Thymus (tissue), 11 donors: ENCODE measurements at regions not wholly inside any gene's neighbourhood (a gene's known extent, or its start where the extent isn't known, plus 50 kb on each side); places are given as distances from the start of the nearest gene placed in this dataset.

Experiments used
- DNase-seq, 9 donors: peaks; one replicate each; pipeline ENCODE4 v3.0.0-alpha.2; 2013; ENCODE audit warnings: low spot score in 9 of 9, low read depth in 6 of 9, missing footprints in 1 of 9
- H3K27ac ChIP-seq, 2 donors: one replicate each; pipeline ENCODE4 v1.5.1; 2013; ENCODE audit warnings: control low read depth in 1 of 2, low read depth in 1 of 2, low read length in 1 of 2, mild to moderate bottlenecking in 1 of 2, moderate library complexity in 1 of 2
- H3K27me3 ChIP-seq, 2 donors: one replicate each; pipeline ENCODE4 v1.5.1; 2013; ENCODE audit warnings: low read length in 1 of 2; ENCODE audit not compliant: control insufficient read depth in 2 of 2, insufficient read depth in 1 of 2
- H3K36me3 ChIP-seq, 2 donors: one replicate each; pipeline ENCODE4 v1.5.1; 2013; ENCODE audit warnings: low read length in 1 of 2, mild to moderate bottlenecking in 1 of 2, moderate library complexity in 1 of 2; ENCODE audit not compliant: control insufficient read depth in 2 of 2, insufficient read depth in 2 of 2
- H3K4me1 ChIP-seq, 2 donors: one replicate each; pipeline ENCODE4 v1.5.1; 2013; ENCODE audit warnings: low read length in 2 of 2; ENCODE audit not compliant: control insufficient read depth in 2 of 2, insufficient read depth in 2 of 2
- H3K4me3 ChIP-seq, 2 donors: one replicate each; pipeline ENCODE4 v1.5.1; 2013; ENCODE audit warnings: low read length in 2 of 2, control low read depth in 1 of 2, mild to moderate bottlenecking in 1 of 2
- H3K9me3 ChIP-seq, 2 donors: one replicate each; pipeline ENCODE4 v1.5.1; 2013; ENCODE audit warnings: low read length in 1 of 2, mild to moderate bottlenecking in 1 of 2; ENCODE audit not compliant: control insufficient read depth in 2 of 2, insufficient read depth in 1 of 2
- WGBS: extraction: QIAGEN DNeasy Blood & Tissue Kit; methylation state at CpG from one replicate; pipeline ENCODE4 v1.1.7; 2013; 5-methylcytosine and 5-hydroxymethylcytosine counted together
- donor health status: healthy.

DNA sequence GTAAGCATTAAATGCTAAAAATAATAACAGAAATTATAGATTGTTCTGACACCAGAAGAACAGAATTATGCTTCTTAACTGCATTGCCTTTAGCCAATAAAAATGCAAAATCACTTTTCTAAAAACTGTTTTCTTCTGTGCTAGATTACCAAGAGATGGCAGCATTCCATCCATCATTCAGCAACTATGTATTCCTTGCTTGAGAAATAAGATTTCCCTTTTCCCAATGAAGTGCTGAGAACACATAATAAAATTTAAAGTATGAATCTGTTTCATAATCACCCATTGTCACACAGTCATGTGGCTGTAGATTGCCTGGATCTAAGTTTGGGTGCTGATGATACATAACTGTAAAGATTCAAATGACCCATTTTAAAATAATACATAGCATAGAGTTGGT is 504.2 kb downstream of the TDRD15 start:
- Histone ChIP-seq H3K4me3 (no peak overlapping the region), H3K27ac (no peak overlapping the region), H3K27me3 (no peaks in the 10 kb centered on the region), H3K9me3 (no peaks in the 10 kb centered on the region), H3K36me3 (no peaks in the 10 kb centered on the region), H3K4me1 (no peaks in the 10 kb centered on the region)
- no peak for DNase-seq

DNA sequence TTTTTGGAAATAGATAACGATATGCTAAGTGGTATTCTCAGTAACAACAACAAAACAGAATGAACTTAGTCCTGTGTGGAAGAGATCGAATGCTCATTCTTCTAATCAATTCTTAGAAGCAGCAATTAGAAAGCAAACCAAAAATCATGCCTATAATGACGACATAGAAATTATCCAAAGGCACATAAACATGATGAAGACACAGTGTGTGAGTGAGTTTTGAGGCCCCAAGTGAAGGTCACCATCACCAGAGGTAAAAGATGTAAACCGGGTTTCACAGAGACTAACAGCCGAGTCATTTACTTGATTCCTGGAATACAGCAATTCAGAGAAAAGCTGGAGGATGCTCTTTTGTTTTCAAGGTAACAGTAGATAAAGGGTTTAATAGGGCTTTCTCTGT is 509.2 kb downstream of the TDRD15 start:
- Histone ChIP-seq H3K9me3 (no peaks in the 10 kb centered on the region), H3K36me3 (no peaks in the 10 kb centered on the region), H3K27me3 (no peaks in the 10 kb centered on the region), H3K27ac (no peak overlapping the region), H3K4me3 (no peak overlapping the region), H3K4me1 (no peaks in the 10 kb centered on the region)
- WGBS: 85% methylated on average over 5 of the region's 5 CpGs
- no peak for DNase-seq

DNA sequence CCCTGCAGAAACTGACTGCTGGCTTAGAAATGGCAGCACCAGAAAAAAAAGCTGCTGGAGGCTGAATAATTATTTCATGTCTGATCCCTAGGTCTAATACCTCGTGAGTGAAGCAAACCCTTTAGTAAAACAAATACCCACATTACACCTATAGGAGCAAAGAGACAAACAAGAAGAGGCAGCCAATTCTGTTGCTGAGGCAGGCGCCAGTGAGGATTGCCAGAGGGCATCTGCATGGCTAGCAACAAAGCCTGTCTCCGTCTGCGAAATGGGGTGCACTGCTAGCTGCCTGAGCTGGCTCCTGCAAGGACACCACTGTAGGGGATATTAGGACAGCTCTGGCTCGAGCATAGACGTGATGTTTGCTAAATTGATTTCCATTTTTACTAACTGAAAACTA is 509.7 kb downstream of the TDRD15 start:
- 59% methylated on average over 6 of the region's 6 CpGs for WGBS
- no peak for DNase-seq
- H3K4me1 ChIP-seq: no peaks in the 10 kb centered on the region

DNA sequence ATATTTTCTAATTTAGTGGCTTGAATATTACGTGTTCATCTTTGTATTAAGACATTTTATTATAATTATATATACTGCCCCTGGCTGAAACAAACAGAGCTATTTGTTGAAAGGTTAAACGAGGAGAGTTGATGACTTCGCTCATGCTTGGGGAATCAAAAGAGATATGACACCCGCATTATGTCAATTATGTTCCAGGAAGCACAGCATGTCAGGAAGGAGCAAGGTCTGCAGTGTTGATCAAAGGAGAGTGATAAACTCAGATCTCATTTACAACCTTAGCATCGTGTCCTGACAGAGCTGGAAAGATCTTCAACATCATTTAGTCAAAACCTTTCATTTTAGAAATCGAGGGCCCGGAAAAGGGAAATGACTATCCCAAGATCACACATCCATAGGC is 510.1 kb downstream of the TDRD15 start:
- no peak overlapping the region for H3K4me3 ChIP-seq
- H3K4me1 ChIP-seq: no peaks in the 10 kb centered on the region
- H3K27me3 ChIP-seq: no peaks in the 10 kb centered on the region
- no peaks in the 10 kb centered on the region for H3K9me3 ChIP-seq
- WGBS: 86% methylated on average over 7 of the region's 7 CpGs
- no peak overlapping the region for H3K27ac ChIP-seq
- no peak for DNase-seq
- no peaks in the 10 kb centered on the region for H3K36me3 ChIP-seq

More for the DNA sequence above, 509.7 kb downstream of the TDRD15 start:
- Histone ChIP-seq H3K27me3 (no peaks in the 10 kb centered on the region), H3K4me3 (no peak overlapping the region), H3K9me3 (no peaks in the 10 kb centered on the region), H3K36me3 (no peaks in the 10 kb centered on the region), H3K27ac (no peak overlapping the region)

DNA sequence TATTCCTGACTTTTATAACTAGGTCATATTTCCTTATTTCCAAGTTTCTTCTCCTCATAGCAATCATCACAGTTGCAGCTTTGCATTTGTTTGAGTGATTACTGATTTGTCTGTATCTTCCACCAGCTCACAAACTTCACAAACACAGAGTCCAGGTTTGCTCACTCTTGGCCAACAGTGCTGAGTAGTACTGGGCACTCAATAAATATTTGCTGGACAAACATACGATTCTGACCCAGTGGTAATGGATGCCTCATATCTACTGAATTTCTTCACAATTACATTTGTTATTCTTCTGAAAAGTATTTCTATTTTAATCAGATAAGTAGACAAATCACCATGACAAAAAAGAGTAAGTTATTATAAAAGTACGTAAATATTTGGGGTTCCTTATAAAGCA is 516.3 kb downstream of the TDRD15 start:
- Histone ChIP-seq H3K27me3 (no peaks in the 10 kb centered on the region), H3K4me3 (no peak overlapping the region), H3K27ac (no peak overlapping the region), H3K4me1 (no peaks in the 10 kb centered on the region), H3K36me3 (no peaks in the 10 kb centered on the region), H3K9me3 (no peaks in the 10 kb centered on the region)
- DNase-seq: no peak
- 92% methylated on average over 2 of the region's 2 CpGs for WGBS

DNA sequence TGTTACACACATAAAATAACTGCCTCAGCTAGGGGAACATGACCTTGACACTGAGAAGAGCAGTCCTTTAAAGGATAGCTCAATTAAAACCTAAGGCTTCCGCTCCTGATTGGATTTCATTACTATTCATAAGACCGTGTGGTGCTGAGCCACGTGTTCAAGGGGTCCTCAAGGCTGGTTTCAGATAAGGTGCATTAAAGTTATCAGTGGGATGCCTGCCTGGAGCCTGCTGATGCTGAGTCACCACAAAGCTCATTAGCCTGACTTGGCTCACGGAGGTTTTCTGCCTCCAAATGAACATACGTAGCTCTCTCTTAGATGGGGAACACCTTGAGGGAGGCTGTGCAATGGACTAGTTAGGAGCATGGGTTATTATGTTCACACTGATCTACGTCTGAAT is 518.9 kb downstream of the TDRD15 start:
- Histone ChIP-seq H3K9me3 (no peaks in the 10 kb centered on the region), H3K4me3 (no peak overlapping the region), H3K27me3 (no peaks in the 10 kb centered on the region), H3K4me1 (no peaks in the 10 kb centered on the region), H3K27ac (no peak overlapping the region), H3K36me3 (no peaks in the 10 kb centered on the region)
- WGBS: 84% methylated on average over 6 of the region's 6 CpGs
- DNase-seq: no peak

DNA sequence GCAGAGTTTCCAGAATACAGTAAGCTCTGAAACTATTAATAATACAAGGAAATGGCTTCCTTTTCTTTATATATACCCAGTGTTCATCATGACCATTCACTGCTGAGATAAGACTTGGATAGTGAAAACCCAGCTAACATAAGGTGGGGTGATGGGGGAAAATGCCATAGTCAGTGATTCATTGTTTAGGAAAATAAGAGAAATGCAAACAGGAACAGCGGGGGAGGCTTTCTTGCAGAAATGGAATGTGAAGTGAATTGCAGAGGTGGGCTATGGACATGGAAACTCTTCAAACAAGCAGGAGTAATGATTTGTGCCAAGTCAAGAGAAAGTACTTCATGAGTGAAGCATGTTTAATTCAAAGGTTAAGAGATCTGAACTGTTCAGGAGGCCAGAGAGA is 519.4 kb downstream of the TDRD15 start:
- no peaks in the 10 kb centered on the region for H3K27me3 ChIP-seq
- H3K9me3 ChIP-seq: no peaks in the 10 kb centered on the region
- no peak overlapping the region for H3K4me3 ChIP-seq
- H3K4me1 ChIP-seq: no peaks in the 10 kb centered on the region
- no peak for DNase-seq
- WGBS: 93% methylated on average over 1 of the region's 1 CpG
- no peak overlapping the region for H3K27ac ChIP-seq
- no peaks in the 10 kb centered on the region for H3K36me3 ChIP-seq

DNA sequence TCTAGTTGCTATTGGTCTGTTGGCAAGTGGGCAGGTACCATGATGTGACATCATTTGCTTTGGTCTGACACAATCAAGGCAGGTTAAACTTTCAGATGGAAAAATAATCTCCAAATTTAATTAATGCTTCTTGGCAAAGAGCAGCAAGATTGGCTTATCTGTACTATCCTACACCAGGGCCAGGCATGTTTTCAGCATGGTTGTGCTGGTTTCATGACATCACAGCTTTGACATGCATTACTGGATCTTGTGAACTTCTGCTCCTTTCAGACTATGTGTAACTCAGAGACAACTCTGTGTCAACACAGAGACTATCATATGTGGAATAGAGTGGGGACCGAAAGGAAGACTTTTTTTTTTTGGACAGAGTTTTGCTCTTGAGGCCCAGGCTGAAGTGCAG is 520.5 kb downstream of the TDRD15 start:
- WGBS: 93% methylated on average over 1 of the region's 1 CpG
- Histone ChIP-seq H3K27ac (no peak overlapping the region), H3K9me3 (no peaks in the 10 kb centered on the region), H3K36me3 (no peaks in the 10 kb centered on the region), H3K4me1 (no peaks in the 10 kb centered on the region), H3K4me3 (no peak overlapping the region), H3K27me3 (no peaks in the 10 kb centered on the region)
- DNase-seq: no peak

DNA sequence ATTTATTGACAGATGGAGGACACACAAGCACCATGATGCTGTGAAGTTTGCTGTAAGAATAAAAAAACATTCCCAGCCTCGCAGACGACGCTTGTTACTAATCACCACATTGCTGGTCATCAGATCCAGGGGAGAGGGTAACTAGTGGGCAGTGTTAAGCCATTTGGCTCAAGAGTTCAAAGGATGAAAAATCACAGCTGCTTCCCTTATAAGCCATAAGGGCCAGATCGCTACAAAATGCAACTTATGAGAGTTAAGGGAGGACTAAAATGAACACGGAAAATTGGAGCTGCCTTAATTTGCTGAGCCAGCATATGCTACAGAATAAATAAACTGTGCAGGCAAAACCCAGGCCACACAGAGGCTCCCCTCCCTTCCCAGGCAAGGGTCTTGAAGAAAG is 522.6 kb downstream of the TDRD15 start:
- H3K27me3 ChIP-seq: no peaks in the 10 kb centered on the region
- no peak overlapping the region for H3K27ac ChIP-seq
- H3K36me3 ChIP-seq: no peaks in the 10 kb centered on the region
- H3K4me3 ChIP-seq: no peak overlapping the region
- 66% methylated on average over 5 of the region's 5 CpGs for WGBS
- no peaks in the 10 kb centered on the region for H3K9me3 ChIP-seq
- H3K4me1 ChIP-seq: no peaks in the 10 kb centered on the region
- DNase-seq: no peak

DNA sequence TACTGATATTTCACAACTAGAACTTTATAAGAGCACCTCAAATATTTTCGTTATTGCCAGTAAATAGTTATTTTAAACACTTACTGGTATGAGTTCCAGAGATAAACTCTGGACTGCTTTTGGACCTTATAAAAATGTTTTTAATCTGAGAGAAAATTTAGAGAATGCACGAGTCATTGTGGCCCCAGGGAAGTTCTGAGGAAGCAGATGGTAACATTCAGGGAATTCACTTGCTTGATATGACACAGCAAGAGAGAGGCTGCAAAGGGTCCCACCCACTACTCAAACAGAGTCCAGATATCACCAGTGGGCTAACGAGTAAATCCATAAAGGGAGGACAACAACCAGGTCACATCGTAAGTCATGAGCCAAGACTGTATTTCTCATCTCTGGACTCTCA is 526.8 kb downstream of the TDRD15 start:
- Histone ChIP-seq H3K27me3 (no peaks in the 10 kb centered on the region), H3K4me3 (no peak overlapping the region), H3K4me1 (no peaks in the 10 kb centered on the region), H3K9me3 (no peaks in the 10 kb centered on the region), H3K36me3 (no peaks in the 10 kb centered on the region), H3K27ac (no peak overlapping the region)
- DNase-seq: no peak
- WGBS: 78% methylated on average over 4 of the region's 4 CpGs
